Keratinocyte (primary cell): ENCODE measurements at regions not wholly inside any gene's neighbourhood (a gene's known extent, or its start where the extent isn't known, plus 50 kb on each side); places are given as distances from the start of the nearest gene placed in this dataset.

Experiments
- DNase-seq: peaks from one replicate; pipeline ENCODE4 v3.0.0-alpha.2; 2011; ENCODE audit warnings: low read depth, missing footprints, low spot score
- FAIRE-seq: peaks from 2 replicates; lab custom pipeline; 2011; peaks lifted over from hg19 to GRCh38; lab: Jason Lieb, UNC
- H2AFZ ChIP-seq: 2 replicates; pipeline ENCODE4 v1.6.0; 2012; ENCODE audit warnings: low read length, control low read depth, inconsistent platforms; ENCODE audit not compliant: control insufficient read depth
- H3K27ac ChIP-seq: 2 replicates; pipeline ENCODE4 v1.5.1; 2011; ENCODE audit warnings: low read length; ENCODE audit not compliant: control insufficient read depth, insufficient read depth
- H3K27me3 ChIP-seq: 3 replicates; pipeline ENCODE4 v1.6.0; 2011; ENCODE audit warnings: low read length; ENCODE audit not compliant: control insufficient read depth, insufficient read depth; ENCODE audit errors: extremely low read depth
- H3K36me3 ChIP-seq, 2 experiments: 2 replicates in 1 of 2; 3 replicates in 1 of 2; pipeline ENCODE4 v1.5.1; 2011; ENCODE audit warnings: low read length in 2 of 2, mild to moderate bottlenecking in 1 of 2; ENCODE audit not compliant: control insufficient read depth in 2 of 2, insufficient read depth in 2 of 2; ENCODE audit errors: extremely low read depth in 1 of 2
- H3K4me1 ChIP-seq: 3 replicates; pipeline ENCODE4 v1.5.1; 2011; ENCODE audit warnings: low read length; ENCODE audit not compliant: control insufficient read depth, insufficient read depth; ENCODE audit errors: extremely low read depth
- H3K4me2 ChIP-seq: 3 replicates; pipeline ENCODE4 v1.6.0; 2011; ENCODE audit warnings: low read depth, low read length; ENCODE audit not compliant: control insufficient read depth, insufficient read depth; ENCODE audit errors: extremely low read depth
- H3K4me3 ChIP-seq, 3 experiments: fragments of 200-600 bp in 1 of 3; sonication (generic) in 1 of 3; 2 replicates in 2 of 3; 3 replicates in 1 of 3; pipeline ENCODE4 v1.5.1; 2011 to 2016; ENCODE audit warnings: low read length in 3 of 3, mild to moderate bottlenecking in 3 of 3, control low read depth in 2 of 3, inconsistent platforms in 1 of 3, low read depth in 1 of 3, mixed read lengths in 1 of 3, mixed run types in 1 of 3, moderate library complexity in 1 of 3; ENCODE audit not compliant: control insufficient read depth in 2 of 3, insufficient read depth in 2 of 3; ENCODE audit errors: extremely low read depth in 1 of 3
- H3K79me2 ChIP-seq: 2 replicates; pipeline ENCODE4 v1.6.0; 2012; ENCODE audit warnings: low read length; ENCODE audit not compliant: control insufficient read depth, insufficient read depth
- H3K9ac ChIP-seq: 3 replicates; pipeline ENCODE4 v1.6.0; 2011; ENCODE audit warnings: low read length; ENCODE audit not compliant: control insufficient read depth, insufficient read depth; ENCODE audit errors: extremely low read depth
- H3K9me1 ChIP-seq: 3 replicates; pipeline ENCODE4 v1.6.0; 2011; ENCODE audit warnings: low read length; ENCODE audit not compliant: control insufficient read depth, insufficient read depth; ENCODE audit errors: extremely low read depth
- H3K9me3 ChIP-seq: 2 replicates; pipeline ENCODE4 v1.5.1; 2012; ENCODE audit warnings: low read depth, low read length; ENCODE audit not compliant: control insufficient read depth
- H4K20me1 ChIP-seq: 3 replicates; pipeline ENCODE4 v1.6.0; 2011; ENCODE audit warnings: low read length; ENCODE audit not compliant: control insufficient read depth, insufficient read depth; ENCODE audit errors: extremely low read depth
- EZH2 ChIP-seq: IDR thresholded peaks from one replicate; pipeline ENCODE4 v1.6.1; 2012; ENCODE audit warnings: inconsistent platforms, mild to moderate bottlenecking, low read length, moderate library complexity
- dilution Hi-C: fragments of 300-500 bp; cut with MboI; formaldehyde crosslinking; loops from one replicate; pipeline ENCODE4 v1.7.0; 2020; ENCODE audit warnings: low sequenced_read_pairs; ENCODE audit not compliant: extremely low pct_ligation_motif_present
- TF ChIP-seq, protein P1 (sequence below), 3 experiments: IDR thresholded peaks in 1 of 3; conservative IDR thresholded peaks in 1 of 3; optimal IDR thresholded peaks in 1 of 3; 2 replicates in 2 of 3; 3 replicates in 1 of 3; pipeline versions ENCODE3 to v1.5.1; 2011; ENCODE audit warnings: low read length in 3 of 3, mild to moderate bottlenecking in 3 of 3, moderate library complexity in 2 of 3, control low read depth in 1 of 3, inconsistent platforms in 1 of 3; ENCODE audit not compliant: insufficient read depth in 2 of 3; ENCODE audit errors: extremely low read depth in 1 of 3

DNA sequence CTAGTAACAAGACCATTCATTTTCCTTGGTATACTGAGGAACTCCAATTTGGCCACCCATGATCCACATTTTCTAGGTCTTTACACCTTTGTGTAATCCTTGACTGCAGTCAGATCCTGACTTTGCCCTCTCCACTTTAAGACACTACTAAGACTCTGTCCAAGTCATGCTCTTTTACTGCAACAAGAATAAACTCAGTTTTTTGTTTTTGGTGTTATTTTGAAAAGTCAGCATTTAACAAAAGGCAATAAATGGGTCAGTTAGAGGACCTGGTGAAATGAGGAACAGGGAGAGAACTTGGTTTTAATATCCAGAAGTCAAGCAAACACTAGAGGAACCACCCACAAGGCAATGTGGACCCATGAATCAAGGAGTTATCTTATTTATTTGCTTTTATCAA is 252.2 kb upstream of the RBBP8 start:
- FAIRE-seq (no peak), DNase-seq (no peak)
- no peak overlapping the region for H2AFZ ChIP-seq
- no peak overlapping the region for H3K4me3 ChIP-seq
- no peaks in the 10 kb centered on the region for H3K36me3 ChIP-seq
- no peaks in the 10 kb centered on the region for H3K79me2 ChIP-seq
- H3K9ac ChIP-seq, result no peak overlapping the region
- H3K4me2 ChIP-seq, result no peak overlapping the region
- TF ChIP-seq EZH2, result no peak
- TF ChIP-seq, protein P1, sequence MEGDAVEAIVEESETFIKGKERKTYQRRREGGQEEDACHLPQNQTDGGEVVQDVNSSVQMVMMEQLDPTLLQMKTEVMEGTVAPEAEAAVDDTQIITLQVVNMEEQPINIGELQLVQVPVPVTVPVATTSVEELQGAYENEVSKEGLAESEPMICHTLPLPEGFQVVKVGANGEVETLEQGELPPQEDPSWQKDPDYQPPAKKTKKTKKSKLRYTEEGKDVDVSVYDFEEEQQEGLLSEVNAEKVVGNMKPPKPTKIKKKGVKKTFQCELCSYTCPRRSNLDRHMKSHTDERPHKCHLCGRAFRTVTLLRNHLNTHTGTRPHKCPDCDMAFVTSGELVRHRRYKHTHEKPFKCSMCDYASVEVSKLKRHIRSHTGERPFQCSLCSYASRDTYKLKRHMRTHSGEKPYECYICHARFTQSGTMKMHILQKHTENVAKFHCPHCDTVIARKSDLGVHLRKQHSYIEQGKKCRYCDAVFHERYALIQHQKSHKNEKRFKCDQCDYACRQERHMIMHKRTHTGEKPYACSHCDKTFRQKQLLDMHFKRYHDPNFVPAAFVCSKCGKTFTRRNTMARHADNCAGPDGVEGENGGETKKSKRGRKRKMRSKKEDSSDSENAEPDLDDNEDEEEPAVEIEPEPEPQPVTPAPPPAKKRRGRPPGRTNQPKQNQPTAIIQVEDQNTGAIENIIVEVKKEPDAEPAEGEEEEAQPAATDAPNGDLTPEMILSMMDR (optimal IDR thresholded peaks at IDR 0.05 in 1 of 3, IDR thresholded peaks at IDR 0.05 in 1 of 3, conservative IDR thresholded peaks at IDR 0.05 in 1 of 3; ENCODE audit: extremely low read depth in 1 of 3, insufficient read depth in 2 of 3, low read length in 3 of 3), result no peak
- no peaks in the 10 kb centered on the region for H4K20me1 ChIP-seq
- dilution Hi-C loops, result no loop called here
- H3K4me1 ChIP-seq, result no peaks in the 10 kb centered on the region
- H3K27ac ChIP-seq, result no peak overlapping the region
- no peaks in the 10 kb centered on the region for H3K9me1 ChIP-seq
- H3K9me3 ChIP-seq, result no peaks in the 10 kb centered on the region
- peaks cover 22% of the 10 kb centered on the region for H3K27me3 ChIP-seq

DNA sequence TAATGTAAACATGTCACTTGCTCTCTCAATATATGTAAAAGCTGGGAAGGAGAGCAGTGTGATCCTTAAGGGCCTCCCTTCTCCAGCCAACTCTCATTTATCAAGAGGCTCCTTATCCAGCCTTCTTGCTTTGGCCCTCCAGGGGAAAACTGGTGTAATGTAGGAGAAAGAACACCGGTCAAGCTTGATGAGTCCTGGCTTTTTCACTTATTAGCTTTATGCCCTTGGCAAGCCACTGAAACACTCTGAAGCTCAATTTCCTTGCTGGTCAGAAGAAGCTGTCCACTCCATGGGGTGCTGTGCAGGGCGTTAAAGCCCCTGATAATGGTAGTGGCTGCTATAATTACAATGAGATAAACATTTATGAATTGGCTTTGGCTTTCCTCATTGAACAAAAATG is 251.2 kb upstream of the RBBP8 start:
- Histone ChIP-seq H3K36me3 (no peaks in the 10 kb centered on the region), H2AFZ (no peak overlapping the region), H3K9ac (no peak overlapping the region), H4K20me1 (no peaks in the 10 kb centered on the region), H3K27ac (no peak overlapping the region), H3K9me3 (no peaks in the 10 kb centered on the region), H3K27me3 (peaks cover 22% of the 10 kb centered on the region), H3K4me1 (no peaks in the 10 kb centered on the region), H3K79me2 (no peaks in the 10 kb centered on the region), H3K4me3 (no peak overlapping the region), H3K9me1 (no peaks in the 10 kb centered on the region), H3K4me2 (no peak overlapping the region)
- no peak for TF ChIP-seq EZH2
- TF ChIP-seq, protein P1 (optimal IDR thresholded peaks at IDR 0.05 in 1 of 3, IDR thresholded peaks at IDR 0.05 in 1 of 3, conservative IDR thresholded peaks at IDR 0.05 in 1 of 3; ENCODE audit: extremely low read depth in 1 of 3, insufficient read depth in 2 of 3, low read length in 3 of 3), result no peak
- FAIRE-seq (no peak), DNase-seq (no peak)
- dilution Hi-C loops, result no loop called here
